HFFc6 (cell line): ENCODE measurements at regions not wholly inside any gene's neighbourhood (a gene's known extent, or its start where the extent isn't known, plus 50 kb on each side); places are given as distances from the start of the nearest gene placed in this dataset.

ENCODE experiments used
- DNase-seq: peaks from one replicate; pipeline ENCODE4 v3.0.0-alpha.2; 2018
- H3K27ac Mint-ChIP-seq: 2 replicates; pipeline ENCODE4 v1.8.0; 2020; ENCODE audit warnings: mild to moderate bottlenecking, mixed read lengths
- H3K27me3 Mint-ChIP-seq: 2 replicates; pipeline ENCODE4 v1.8.0; 2021; ENCODE audit warnings: mild to moderate bottlenecking, moderate library complexity, mixed read lengths; ENCODE audit not compliant: insufficient read depth
- H3K36me3 Mint-ChIP-seq: 2 replicates; pipeline ENCODE4 v1.8.0; 2021; ENCODE audit warnings: low read depth, mixed read lengths
- H3K4me1 Mint-ChIP-seq: 2 replicates; pipeline ENCODE4 v1.8.0; 2020; ENCODE audit warnings: low read depth, mixed read lengths
- H3K4me3 Mint-ChIP-seq: 2 replicates; pipeline ENCODE4 v1.8.0; 2020; ENCODE audit warnings: mild to moderate bottlenecking, moderate library complexity, mixed read lengths
- H3K9me3 Mint-ChIP-seq: 2 replicates; pipeline ENCODE4 v1.8.0; 2020; ENCODE audit warnings: mild to moderate bottlenecking, mixed read lengths
- TF ChIP-seq, protein P1 (sequence below): fragments of 200-600 bp; sonication (generic); IDR thresholded peaks from 2 replicates; pipeline ENCODE4 v1.5.0; 2021; ENCODE audit warnings: antibody characterized with exemption, mild to moderate bottlenecking

DNA sequence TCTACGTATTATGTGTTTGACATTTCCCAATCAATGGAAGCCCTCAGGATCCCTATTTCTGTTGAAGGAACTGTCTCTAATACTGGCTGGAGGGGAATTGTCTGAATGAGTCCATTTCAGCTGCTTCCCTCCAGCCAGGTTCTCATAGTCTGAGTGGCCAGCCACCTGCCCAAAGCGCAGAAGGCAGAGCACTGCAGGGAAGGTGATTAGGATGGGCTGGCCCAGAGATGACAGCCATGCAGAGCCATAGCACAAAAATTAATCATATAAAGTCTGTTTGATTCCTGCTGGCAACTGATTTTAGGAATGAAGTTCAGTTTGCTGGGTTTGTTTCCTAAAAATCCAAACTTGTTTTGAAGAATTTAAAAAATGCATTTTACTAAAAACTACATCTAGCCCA, 327.1 kb downstream of the ETAA1 start:
- peaks cover 4% of the 10 kb centered on the region; the same call in 1 of the 2 replicates for H3K9me3 Mint-ChIP-seq
- no peak for DNase-seq
- peaks cover 7% of the 10 kb centered on the region; the same call in 1 of the 2 replicates for H3K27me3 Mint-ChIP-seq
- no peak overlapping the region for H3K27ac Mint-ChIP-seq
- no peaks in the 10 kb centered on the region for H3K36me3 Mint-ChIP-seq
- no peak overlapping the region for H3K4me3 Mint-ChIP-seq
- no peaks in the 10 kb centered on the region for H3K4me1 Mint-ChIP-seq
- TF ChIP-seq, protein P1, sequence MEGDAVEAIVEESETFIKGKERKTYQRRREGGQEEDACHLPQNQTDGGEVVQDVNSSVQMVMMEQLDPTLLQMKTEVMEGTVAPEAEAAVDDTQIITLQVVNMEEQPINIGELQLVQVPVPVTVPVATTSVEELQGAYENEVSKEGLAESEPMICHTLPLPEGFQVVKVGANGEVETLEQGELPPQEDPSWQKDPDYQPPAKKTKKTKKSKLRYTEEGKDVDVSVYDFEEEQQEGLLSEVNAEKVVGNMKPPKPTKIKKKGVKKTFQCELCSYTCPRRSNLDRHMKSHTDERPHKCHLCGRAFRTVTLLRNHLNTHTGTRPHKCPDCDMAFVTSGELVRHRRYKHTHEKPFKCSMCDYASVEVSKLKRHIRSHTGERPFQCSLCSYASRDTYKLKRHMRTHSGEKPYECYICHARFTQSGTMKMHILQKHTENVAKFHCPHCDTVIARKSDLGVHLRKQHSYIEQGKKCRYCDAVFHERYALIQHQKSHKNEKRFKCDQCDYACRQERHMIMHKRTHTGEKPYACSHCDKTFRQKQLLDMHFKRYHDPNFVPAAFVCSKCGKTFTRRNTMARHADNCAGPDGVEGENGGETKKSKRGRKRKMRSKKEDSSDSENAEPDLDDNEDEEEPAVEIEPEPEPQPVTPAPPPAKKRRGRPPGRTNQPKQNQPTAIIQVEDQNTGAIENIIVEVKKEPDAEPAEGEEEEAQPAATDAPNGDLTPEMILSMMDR, result no peak

DNA sequence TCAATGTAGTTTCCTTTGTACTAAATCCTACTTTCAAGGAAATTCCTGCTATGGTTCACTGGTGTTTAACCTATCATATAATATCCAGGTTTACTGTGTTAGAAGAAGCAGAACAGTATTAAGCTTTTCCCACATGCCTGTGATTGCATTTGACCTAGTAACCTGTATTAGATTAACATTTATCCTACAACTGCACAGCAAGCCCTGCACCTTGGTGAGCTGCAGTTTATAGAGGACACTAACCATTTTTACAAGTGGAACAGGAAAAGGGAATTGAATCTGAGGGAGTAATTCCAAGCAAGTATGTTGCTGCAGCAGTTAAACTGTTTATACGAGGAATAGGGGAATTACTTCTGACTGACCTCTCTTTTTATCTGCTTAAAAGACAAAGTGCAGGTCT, 328.6 kb downstream of the ETAA1 start:
- Mint-ChIP-seq H3K9me3 (peaks cover 4% of the 10 kb centered on the region; the same call in 1 of the 2 replicates), H3K4me1 (no peaks in the 10 kb centered on the region), H3K36me3 (no peaks in the 10 kb centered on the region), H3K27ac (no peak overlapping the region), H3K27me3 (peaks cover 7% of the 10 kb centered on the region; the same call in 1 of the 2 replicates), H3K4me3 (no peak overlapping the region)
- DNase-seq, result no peak
- TF ChIP-seq, protein P1, result no peak

DNA sequence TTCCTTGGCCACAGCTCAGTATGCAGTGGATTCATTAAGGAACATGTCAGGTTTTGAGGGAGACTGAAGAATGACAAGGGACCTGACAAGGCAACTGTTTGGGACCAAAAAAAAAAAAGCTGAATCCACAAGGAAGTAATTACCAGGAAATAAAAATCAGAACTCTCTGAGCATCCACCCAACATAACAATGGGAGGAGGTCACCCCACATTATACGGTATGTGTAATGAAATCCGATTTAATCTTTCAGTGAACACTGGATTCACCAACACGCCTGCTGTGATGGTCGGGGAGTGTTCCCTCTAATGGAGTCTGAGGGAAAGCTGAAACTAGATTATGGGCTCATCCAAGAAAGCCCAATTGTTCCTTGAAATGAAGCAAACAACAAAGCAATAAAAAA, 329.3 kb downstream of the ETAA1 start:
- Mint-ChIP-seq H3K4me3 (no peak overlapping the region), H3K36me3 (no peaks in the 10 kb centered on the region), H3K27ac (no peak overlapping the region), H3K4me1 (no peaks in the 10 kb centered on the region), H3K27me3 (peaks cover 7% of the 10 kb centered on the region; the same call in 1 of the 2 replicates), H3K9me3 (no peaks in the 10 kb centered on the region)
- TF ChIP-seq, protein P1, result no peak
- no peak for DNase-seq

DNA sequence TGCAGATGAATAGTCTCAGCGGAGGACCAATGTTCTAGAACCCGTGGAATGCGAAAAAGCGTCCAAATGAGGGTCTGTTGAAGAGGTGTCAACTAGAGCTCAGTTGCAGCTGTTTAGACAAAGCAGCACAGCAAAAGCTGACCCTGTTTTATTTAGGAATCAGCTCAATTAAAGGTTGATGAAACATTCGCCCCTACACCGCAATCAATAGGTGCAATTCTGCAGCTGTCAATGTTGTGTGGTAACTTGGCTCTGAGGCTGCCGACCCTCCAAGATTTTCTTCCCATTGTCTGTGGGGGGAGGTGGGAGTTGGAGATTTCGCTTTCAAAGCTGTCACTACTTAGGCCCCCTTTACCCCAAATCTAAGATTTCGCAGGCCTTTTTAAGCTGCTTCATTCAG, 330.0 kb downstream of the ETAA1 start:
- H3K27me3 Mint-ChIP-seq, result peaks cover 7% of the 10 kb centered on the region; the same call in 1 of the 2 replicates
- DNase-seq, result no peak

DNA sequence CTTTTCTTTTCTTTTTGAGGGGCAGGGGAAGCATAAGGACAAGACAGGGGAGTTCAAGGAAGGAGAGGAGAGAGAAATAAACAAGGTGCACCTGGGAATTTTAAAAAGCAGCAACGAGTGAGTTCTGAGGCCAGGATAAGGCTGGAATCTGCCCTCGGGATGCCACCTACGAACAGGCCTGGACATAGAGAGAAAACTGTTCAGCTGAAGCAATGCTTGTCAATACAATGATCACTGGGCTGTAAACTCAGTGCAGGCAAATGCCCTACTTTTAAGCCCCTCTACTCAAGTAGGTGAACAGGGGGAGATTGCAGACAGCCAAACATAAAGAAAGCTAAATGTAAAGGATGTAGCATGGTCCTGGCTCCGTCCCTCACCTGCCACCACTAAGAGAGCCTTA, 330.5 kb downstream of the ETAA1 start:
- no peak overlapping the region for H3K4me3 Mint-ChIP-seq
- no peak overlapping the region for H3K27ac Mint-ChIP-seq
- no peaks in the 10 kb centered on the region for H3K36me3 Mint-ChIP-seq
- TF ChIP-seq, protein P1, result no peak
- H3K27me3 Mint-ChIP-seq, result peaks cover 7% of the 10 kb centered on the region; the same call in 1 of the 2 replicates
- no peaks in the 10 kb centered on the region for H3K9me3 Mint-ChIP-seq
- no peak for DNase-seq
- H3K4me1 Mint-ChIP-seq, result no peaks in the 10 kb centered on the region

More for the DNA sequence above, 330.0 kb downstream of the ETAA1 start:
- Mint-ChIP-seq H3K36me3 (no peaks in the 10 kb centered on the region), H3K4me3 (no peak overlapping the region), H3K27ac (no peak overlapping the region), H3K4me1 (no peaks in the 10 kb centered on the region), H3K9me3 (no peaks in the 10 kb centered on the region)
- TF ChIP-seq, protein P1, result no peak

DNA sequence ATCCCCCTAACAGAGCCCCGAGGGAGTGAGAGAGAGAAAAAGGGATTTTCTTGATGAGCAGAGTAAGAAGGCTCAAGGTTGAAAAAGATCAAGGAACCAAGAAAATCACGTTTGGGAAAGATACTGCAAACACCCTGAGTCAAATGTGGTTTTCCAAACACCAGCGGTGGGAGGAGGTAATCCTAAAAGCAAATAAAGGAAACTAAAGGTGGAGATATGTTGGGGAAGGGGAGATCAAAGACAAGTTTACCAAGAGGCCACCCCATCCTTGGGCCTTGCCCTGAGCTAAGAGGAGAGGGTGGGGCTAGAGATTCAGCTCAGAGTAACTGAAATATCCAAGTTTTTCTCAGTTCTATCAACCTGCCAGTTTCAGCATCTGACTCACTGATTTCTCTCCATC, 332.3 kb downstream of the ETAA1 start:
- TF ChIP-seq, protein P1, result no peak
- H3K4me1 Mint-ChIP-seq, result no peaks in the 10 kb centered on the region
- H3K27me3 Mint-ChIP-seq, result peaks cover 7% of the 10 kb centered on the region; the same call in 1 of the 2 replicates

More for the DNA sequence above, 332.3 kb downstream of the ETAA1 start:
- no peak overlapping the region for H3K27ac Mint-ChIP-seq
- no peaks in the 10 kb centered on the region for H3K9me3 Mint-ChIP-seq
- DNase-seq, result no peak
- no peak overlapping the region for H3K4me3 Mint-ChIP-seq
- H3K36me3 Mint-ChIP-seq, result no peaks in the 10 kb centered on the region
